H1 (cell line): ENCODE measurements at regions not wholly inside any gene's neighbourhood (a gene's known extent, or its start where the extent isn't known, plus 50 kb on each side); places are given as distances from the start of the nearest gene placed in this dataset.

ENCODE experiments used
- CTCF ChIA-PET: fragments of 300-600 bp; sonication (Branson Sonifier 250); formaldehyde crosslinking; loops from one replicate; lab custom pipeline; 2021; ENCODE audit not compliant: partially characterized antibody; lab: Charles Lee
- POLR2A ChIA-PET: fragments of 300-600 bp; sonication (Branson Sonifier 250); formaldehyde crosslinking; loops from one replicate; lab custom pipeline; 2021; ENCODE audit warnings: inconsistent platforms; ENCODE audit not compliant: partially characterized antibody; lab: Charles Lee
- DNase-seq, 2 experiments: peaks; one replicate each; pipeline versions ENCODE4 v3.0.0 to v3.0.0-alpha.2; 2010 to 2022; ENCODE audit warnings: low spot score in 2 of 2, low read depth in 1 of 2, mixed read lengths in 1 of 2
- FAIRE-seq: peaks from 2 replicates; lab custom pipeline; 2011; peaks lifted over from hg19 to GRCh38; lab: Jason Lieb, UNC
- H2AFZ ChIP-seq: 2 replicates; pipeline ENCODE4 v1.8.1; 2012; ENCODE audit warnings: low read length, inconsistent platforms
- H2AK5ac ChIP-seq: 2 replicates; pipeline ENCODE4 v1.6.1; 2013; ENCODE audit warnings: low read depth, low read length
- H2BK120ac ChIP-seq: replicated peaks from 2 replicates; pipeline ENCODE3; 2013; ENCODE audit warnings: low read depth, low read length, inconsistent platforms
- H2BK12ac ChIP-seq: 2 replicates; pipeline ENCODE4 v1.6.1; 2013; ENCODE audit warnings: low read depth, low read length
- H2BK15ac ChIP-seq: 2 replicates; pipeline ENCODE4 v1.6.1; 2013; ENCODE audit warnings: low read length
- H2BK20ac ChIP-seq: 2 replicates; pipeline ENCODE4 v1.6.1; 2013; ENCODE audit warnings: low read length
- H2BK5ac ChIP-seq: 2 replicates; pipeline ENCODE4 v1.6.1; 2013; ENCODE audit warnings: low read depth, low read length
- H3K14ac ChIP-seq: 2 replicates; pipeline ENCODE4 v1.6.1; 2013; ENCODE audit warnings: inconsistent platforms; ENCODE audit not compliant: insufficient read length
- H3K18ac ChIP-seq: 2 replicates; pipeline ENCODE4 v1.6.1; 2013; ENCODE audit warnings: low read length; ENCODE audit errors: extremely low read depth
- H3K23ac ChIP-seq: 2 replicates; pipeline ENCODE4 v1.6.1; 2013; ENCODE audit warnings: inconsistent platforms; ENCODE audit not compliant: insufficient read length
- H3K23me2 ChIP-seq: 2 replicates; pipeline ENCODE4 v1.6.1; 2013; ENCODE audit warnings: low read depth, low read length
- H3K27ac ChIP-seq: 2 replicates; pipeline ENCODE4 v1.6.1; 2011; ENCODE audit warnings: low read depth, low read length, inconsistent platforms
- H3K27me3 ChIP-seq, 4 experiments: replicated peaks in 1 of 4; 1 replicate in 1 of 4; 2 replicates in 3 of 4; pipeline versions ENCODE4 v1.6.1 to v1.8.1; 2011 to 2013; ENCODE audit warnings: low read length in 3 of 4, mild to moderate bottlenecking in 3 of 4, inconsistent platforms in 2 of 4, mixed read lengths in 2 of 4, moderate library complexity in 1 of 4; ENCODE audit not compliant: control insufficient read depth in 3 of 4, insufficient read depth in 3 of 4; ENCODE audit errors: extremely low read depth in 1 of 4
- H3K36me3 ChIP-seq, 4 experiments: 2 replicates each; pipeline versions ENCODE4 v1.6.1 to v1.8.1; 2011 to 2013; ENCODE audit warnings: mild to moderate bottlenecking in 4 of 4, low read length in 3 of 4, moderate library complexity in 2 of 4, control low read depth in 1 of 4, inconsistent platforms in 1 of 4; ENCODE audit not compliant: insufficient read depth in 4 of 4, control insufficient read depth in 2 of 4
- H3K4ac ChIP-seq: replicated peaks from 2 replicates; pipeline ENCODE3; 2013; ENCODE audit warnings: low read length, low read depth, mixed read lengths, inconsistent platforms; ENCODE audit not compliant: insufficient read length
- H3K4me1 ChIP-seq, 4 experiments: replicated peaks in 1 of 4; 1 replicate in 1 of 4; 2 replicates in 3 of 4; pipeline versions ENCODE4 v1.6.1 to v1.8.1; 2011 to 2013; ENCODE audit warnings: low read length in 3 of 4, inconsistent platforms in 2 of 4, mixed read lengths in 1 of 4; ENCODE audit not compliant: insufficient read depth in 4 of 4, control insufficient read depth in 3 of 4
- H3K4me2 ChIP-seq, 2 experiments: 2 replicates each; pipeline versions ENCODE4 v1.6.1 to v1.8.1; 2011 to 2013; ENCODE audit warnings: low read depth in 2 of 2, low read length in 2 of 2, control low read depth in 1 of 2, inconsistent platforms in 1 of 2, mild to moderate bottlenecking in 1 of 2; ENCODE audit not compliant: insufficient read depth in 1 of 2
- H3K4me3 ChIP-seq, 4 experiments: fragments of 200-600, 300-600 bp in 1 of 4; sonication (generic), shearing (Covaris generic), sonication (Bioruptor Twin) in 1 of 4; 2 replicates each; pipeline versions ENCODE4 v1.5.1 to v1.8.1; 2011 to 2016; ENCODE audit warnings: low read length in 4 of 4, low read depth in 3 of 4, control low read depth in 2 of 4, inconsistent platforms in 2 of 4, mild to moderate bottlenecking in 2 of 4, mixed read lengths in 1 of 4, moderate library complexity in 1 of 4; ENCODE audit not compliant: insufficient read depth in 2 of 4; ENCODE audit errors: extremely low read depth in 1 of 4
- H3K56ac ChIP-seq: replicated peaks from 2 replicates; pipeline ENCODE3; 2013; ENCODE audit warnings: low read depth, mild to moderate bottlenecking, mixed read lengths, low read length, inconsistent platforms; ENCODE audit not compliant: insufficient read length
- H3K79me1 ChIP-seq: 2 replicates; pipeline ENCODE4 v1.6.1; 2013; ENCODE audit warnings: low read depth, low read length, control low read depth
- H3K79me2 ChIP-seq, 2 experiments: 2 replicates each; pipeline versions ENCODE4 v1.6.1 to v1.8.1; 2012 to 2013; ENCODE audit warnings: low read length in 2 of 2, mild to moderate bottlenecking in 2 of 2, inconsistent platforms in 1 of 2; ENCODE audit not compliant: insufficient read depth in 2 of 2, control insufficient read depth in 1 of 2
- H3K9ac ChIP-seq, 4 experiments: replicated peaks in 1 of 4; 1 replicate in 1 of 4; 2 replicates in 3 of 4; pipeline versions ENCODE4 v1.6.1 to v1.8.1; 2011 to 2013; ENCODE audit warnings: low read depth in 3 of 4, low read length in 3 of 4, control low read depth in 2 of 4, mild to moderate bottlenecking in 2 of 4, moderate library complexity in 2 of 4, inconsistent platforms in 1 of 4; ENCODE audit errors: extremely low read depth in 1 of 4
- H3K9me3 ChIP-seq, 2 experiments: 2 replicates each; pipeline versions ENCODE4 v1.6.1 to v1.8.1; 2012 to 2013; ENCODE audit warnings: mild to moderate bottlenecking in 2 of 2, moderate library complexity in 2 of 2, control low read depth in 1 of 2, inconsistent platforms in 1 of 2, low read depth in 1 of 2, low read length in 1 of 2, mixed read lengths in 1 of 2; ENCODE audit not compliant: insufficient read depth in 2 of 2
- H4K20me1 ChIP-seq, 2 experiments: replicated peaks in 1 of 2; 2 replicates each; pipeline versions ENCODE3 to v1.8.1; 2011 to 2013; ENCODE audit warnings: inconsistent platforms in 2 of 2, low read length in 2 of 2, mild to moderate bottlenecking in 1 of 2; ENCODE audit not compliant: insufficient read depth in 2 of 2, control insufficient read depth in 1 of 2
- H4K5ac ChIP-seq: 2 replicates; pipeline ENCODE4 v1.6.1; 2013; ENCODE audit warnings: low read length, low read depth, mixed read lengths, inconsistent platforms; ENCODE audit not compliant: insufficient read length
- H4K8ac ChIP-seq: 2 replicates; pipeline ENCODE4 v1.8.0; 2013; ENCODE audit warnings: mild to moderate bottlenecking, moderate library complexity, low read length, inconsistent platforms; ENCODE audit not compliant: insufficient read depth; ENCODE audit errors: extremely low read depth
- H4K91ac ChIP-seq: replicated peaks from 2 replicates; pipeline ENCODE3; 2013; ENCODE audit warnings: low read length, mixed read lengths, inconsistent platforms; ENCODE audit not compliant: insufficient read length
- CTCF ChIP-seq, 3 experiments: IDR thresholded peaks; 1 replicate in 2 of 3; 2 replicates in 1 of 3; pipeline versions ENCODE4 v1.5.1 to v1.6.1; 2011; ENCODE audit warnings: low read length in 3 of 3, mild to moderate bottlenecking in 3 of 3, inconsistent platforms in 2 of 3, low read depth in 1 of 3, moderate library complexity in 1 of 3; ENCODE audit not compliant: insufficient read depth in 1 of 3; ENCODE audit errors: control extremely low read depth in 1 of 3
- RAD21 ChIP-seq, 2 experiments: IDR thresholded peaks in 1 of 2; conservative IDR thresholded peaks in 1 of 2; 2 replicates each; pipeline ENCODE4 v1.6.1; 2011; ENCODE audit warnings: low read depth in 2 of 2, low read length in 2 of 2, improper control_type of control experiment in 1 of 2, inconsistent platforms in 1 of 2, mild to moderate bottlenecking in 1 of 2, moderate library complexity in 1 of 2
- SAP30 ChIP-seq: fragments of 300-600 bp; sonication (generic); IDR thresholded peaks from 2 replicates; pipeline ENCODE4 v1.7.1; 2012; ENCODE audit warnings: low read length, moderate library complexity, mild to moderate bottlenecking, inconsistent platforms; ENCODE audit not compliant: insufficient read depth, insufficient replicate concordance
- TCF12 ChIP-seq: IDR thresholded peaks from 2 replicates; pipeline ENCODE4 v1.6.1; 2011; ENCODE audit warnings: low read depth, mild to moderate bottlenecking, low read length
- WGBS, 2 experiments: shearing (Covaris generic) in 1 of 2; methylation state at CpG; one replicate each; pipeline versions ENCODE4 v1.1.6 to v1.1.7; 2013 to 2015; ENCODE audit warnings: low lambda C conversion rate in 2 of 2, mixed read lengths in 2 of 2, inconsistent platforms in 1 of 2, low coverage in 1 of 2, missing lambda C conversion rate in 1 of 2; ENCODE audit not compliant: insufficient replicate concordance in 2 of 2, insufficient coverage in 1 of 2, insufficient read length in 1 of 2; ENCODE audit errors: extremely low coverage in 1 of 2, missing lambda C conversion rate in 1 of 2; 5-methylcytosine and 5-hydroxymethylcytosine counted together

DNA sequence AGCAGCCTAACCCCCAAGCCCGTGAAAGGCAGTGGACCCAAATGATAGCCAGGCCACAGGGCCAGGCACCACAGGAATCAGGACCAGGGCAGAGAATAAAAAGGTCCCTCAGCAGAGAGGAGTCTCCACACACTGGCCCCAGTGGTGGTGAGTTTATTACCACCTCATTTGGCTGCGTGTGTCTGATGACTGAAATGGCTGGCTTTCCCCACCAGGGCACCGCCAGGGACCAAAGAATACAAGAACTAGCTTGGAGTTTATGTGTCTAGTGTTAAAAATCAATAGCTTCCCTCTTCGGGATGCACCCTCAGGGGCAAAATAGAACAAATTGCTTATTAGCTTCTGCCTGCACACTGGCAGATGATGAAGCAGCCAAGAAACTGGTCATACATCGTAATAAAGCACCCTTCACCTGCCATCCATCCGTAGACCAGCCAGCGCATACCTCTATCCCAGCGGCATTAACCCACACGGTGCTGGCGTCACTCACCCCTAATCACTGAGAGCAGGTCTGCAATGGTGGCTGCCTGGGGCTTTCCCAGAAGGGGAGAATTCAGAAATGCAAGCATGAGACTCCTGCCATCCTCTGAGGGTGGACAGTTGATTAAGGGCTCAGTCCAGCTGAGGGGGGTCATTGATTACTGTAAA is 223.7 kb upstream of the ZMIZ1 start:
- Histone ChIP-seq H3K9me3 (no peaks in the 10 kb centered on the region), H2BK5ac (no peak overlapping the region), H3K79me2 (no peaks in the 10 kb centered on the region), H3K4me2 (no peak overlapping the region), H4K8ac (peak overlapping the region; percentile 22; the same call in 1 of the 2 replicates), H3K4me1 (no peaks in the 10 kb centered on the region), H4K20me1 (no peaks in the 10 kb centered on the region)
- no peak for DNase-seq
- no peak for TF ChIP-seq SAP30
- peak; percentile 31 to 38; a peak in 3 of 4 replicates for TF ChIP-seq RAD21 (IDR thresholded peaks at IDR 0.05 in 1 of 2, conservative IDR thresholded peaks at IDR 0.05 in 1 of 2; ENCODE audit: low read depth in 2 of 2, low read length in 2 of 2)
- no peak for TF ChIP-seq TCF12
- peak in 2 of 3 experiments; percentile 26 to 35; a peak in 3 of 4 replicates for TF ChIP-seq CTCF (IDR thresholded peaks at IDR 0.05; ENCODE audit: control extremely low read depth in 1 of 3, insufficient read depth in 1 of 3, low read depth in 1 of 3, low read length in 3 of 3)
- TF ChIP-seq, all 59 proteins: peak for 2
- Histone ChIP-seq H2BK12ac (no peak overlapping the region), H3K23ac (no peak overlapping the region), H3K4ac (no peak overlapping the region), H2AK5ac (no peak overlapping the region), H3K23me2 (no peaks in the 10 kb centered on the region), H2BK20ac (no peak overlapping the region), H2BK15ac (no peak overlapping the region), H3K18ac (no peak overlapping the region), H2AFZ (no peak overlapping the region), H3K79me1 (no peaks in the 10 kb centered on the region), H3K27ac (no peak overlapping the region), H3K27me3 (no peaks in the 10 kb centered on the region), H3K56ac (no peak overlapping the region), H2BK120ac (no peak overlapping the region), H4K91ac (no peak overlapping the region), H3K4me3 (no peak overlapping the region), H3K36me3 (no peaks in the 10 kb centered on the region), H4K5ac (no peak overlapping the region), H3K9ac (no peak overlapping the region), H3K14ac (no peak overlapping the region)
- no peak for FAIRE-seq
- POLR2A ChIA-PET, result no interaction called here
- WGBS, 2 experiments, result 89% methylated on average over 10 of the region's 10 CpGs; no CpG with 5 or more reads in 1 of the 2 experiments
- CTCF ChIA-PET, result interaction anchor here (0.9 to 1.5 kb wide), 5 partner anchors 8 to 422 kb away, joined by 3 to 8 read pairs (median 3); no protein-coding TSS in a partner anchor
